C4-2B (cell line): ENCODE measurements at regions not wholly inside any gene's neighbourhood (a gene's known extent, or its start where the extent isn't known, plus 50 kb on each side); places are given as distances from the start of the nearest gene placed in this dataset.
"Not testable (repeated sequence)": the region's sequence is repeated elsewhere in the genome, so short reads cannot be mapped to it uniquely, and the experiment has no call there.

Experiments
- H3K27ac ChIP-seq: fragments of 450-650 bp; 2 replicates; pipeline ENCODE4 v1.5.1; 2017
- ZFX ChIP-seq: fragments of 450-650 bp; IDR thresholded peaks from 2 replicates; pipeline ENCODE4 v1.6.1; 2017
- TF ChIP-seq, protein P1 (sequence below): fragments of 450-650 bp; conservative IDR thresholded peaks from 2 replicates; pipeline ENCODE4 v1.5.1; 2017; ENCODE audit warnings: mild to moderate bottlenecking

DNA sequence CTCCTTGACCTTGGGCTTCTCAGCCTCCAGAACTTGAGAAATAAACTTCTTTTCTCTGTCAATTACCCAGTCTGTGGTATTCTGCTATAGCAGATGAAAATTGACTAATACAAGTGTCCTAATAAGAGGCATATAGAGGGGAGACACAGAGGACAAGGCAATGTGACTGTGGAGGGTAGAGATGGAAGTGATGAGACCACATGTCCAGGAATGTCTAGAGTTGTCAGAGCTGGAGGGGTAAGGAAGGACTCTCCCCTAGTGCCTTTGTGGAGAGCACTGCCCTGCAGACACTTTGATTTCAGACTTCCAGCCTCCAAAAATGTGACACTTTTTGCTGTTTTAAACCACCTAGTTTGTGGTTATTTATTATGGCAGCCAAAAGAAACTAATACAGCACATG is 74.4 kb downstream of the ACKR3 start:
- no peak for TF ChIP-seq ZFX
- TF ChIP-seq, protein P1, sequence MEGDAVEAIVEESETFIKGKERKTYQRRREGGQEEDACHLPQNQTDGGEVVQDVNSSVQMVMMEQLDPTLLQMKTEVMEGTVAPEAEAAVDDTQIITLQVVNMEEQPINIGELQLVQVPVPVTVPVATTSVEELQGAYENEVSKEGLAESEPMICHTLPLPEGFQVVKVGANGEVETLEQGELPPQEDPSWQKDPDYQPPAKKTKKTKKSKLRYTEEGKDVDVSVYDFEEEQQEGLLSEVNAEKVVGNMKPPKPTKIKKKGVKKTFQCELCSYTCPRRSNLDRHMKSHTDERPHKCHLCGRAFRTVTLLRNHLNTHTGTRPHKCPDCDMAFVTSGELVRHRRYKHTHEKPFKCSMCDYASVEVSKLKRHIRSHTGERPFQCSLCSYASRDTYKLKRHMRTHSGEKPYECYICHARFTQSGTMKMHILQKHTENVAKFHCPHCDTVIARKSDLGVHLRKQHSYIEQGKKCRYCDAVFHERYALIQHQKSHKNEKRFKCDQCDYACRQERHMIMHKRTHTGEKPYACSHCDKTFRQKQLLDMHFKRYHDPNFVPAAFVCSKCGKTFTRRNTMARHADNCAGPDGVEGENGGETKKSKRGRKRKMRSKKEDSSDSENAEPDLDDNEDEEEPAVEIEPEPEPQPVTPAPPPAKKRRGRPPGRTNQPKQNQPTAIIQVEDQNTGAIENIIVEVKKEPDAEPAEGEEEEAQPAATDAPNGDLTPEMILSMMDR, result no peak

DNA sequence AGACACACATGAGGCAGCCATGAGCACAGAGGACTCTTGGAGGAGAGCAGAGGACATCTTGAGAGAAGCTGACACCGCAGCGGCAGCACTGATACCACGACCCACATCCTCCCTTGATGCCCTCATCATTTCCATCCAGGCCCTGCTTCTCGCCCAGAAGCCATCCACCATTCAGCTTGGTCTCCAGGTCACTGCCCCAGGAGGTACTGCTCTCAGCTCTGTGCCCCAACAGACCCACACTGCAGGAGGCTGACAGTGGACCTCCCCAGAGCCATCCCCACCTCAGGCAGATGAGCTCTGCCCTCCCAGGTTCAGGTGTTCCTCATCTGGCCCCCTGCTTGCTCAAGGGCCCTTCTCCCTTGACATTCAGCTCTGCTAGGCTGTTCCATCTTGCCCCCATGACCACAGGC is 74.9 kb downstream of the ACKR3 start:
- TF ChIP-seq ZFX, result no peak
- TF ChIP-seq, protein P1, result no peak
- no peak overlapping the region for H3K27ac ChIP-seq

More for the DNA sequence above, 74.4 kb downstream of the ACKR3 start:
- no peak overlapping the region for H3K27ac ChIP-seq

DNA sequence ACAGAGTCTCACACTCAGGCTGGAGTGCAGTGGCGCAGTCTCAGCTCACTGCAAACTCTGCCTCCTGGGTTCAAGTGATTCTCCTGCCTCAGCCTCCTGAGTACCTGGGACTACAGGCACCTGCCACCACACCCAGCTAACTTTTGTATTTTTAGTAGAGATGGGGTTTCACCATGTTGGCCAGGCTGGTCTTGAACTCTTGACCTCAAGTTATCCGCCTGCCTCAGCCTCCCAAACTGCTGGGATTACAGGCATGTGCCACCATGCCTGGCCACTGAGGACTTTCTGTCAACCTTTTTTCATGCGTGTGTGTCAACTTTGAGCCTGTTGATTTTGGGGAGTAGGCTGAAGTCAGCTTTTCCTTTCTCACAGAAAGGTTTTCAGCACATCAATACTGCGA is 75.5 kb downstream of the ACKR3 start:
- not testable (repeated sequence) for H3K27ac ChIP-seq

DNA sequence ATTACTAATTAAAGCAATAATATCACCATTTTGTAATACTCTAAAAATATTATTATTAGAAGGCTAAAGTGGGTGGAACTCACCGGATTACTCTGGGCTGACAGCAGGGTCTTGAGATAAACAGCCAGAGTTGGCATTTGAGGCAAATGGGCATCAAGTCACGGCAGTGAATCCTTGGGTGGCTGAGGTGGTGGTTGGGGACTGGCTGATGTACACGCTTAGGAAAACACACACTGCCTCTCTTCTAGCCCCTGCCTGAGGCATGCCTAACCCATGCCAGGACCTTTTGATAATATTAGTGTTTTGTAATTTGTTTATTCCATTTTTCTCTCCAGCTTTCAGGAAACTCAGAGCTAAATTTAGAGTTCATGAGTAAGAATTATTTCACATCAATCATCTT is 76.8 kb downstream of the ACKR3 start:
- TF ChIP-seq, protein P1, result no peak
- TF ChIP-seq ZFX, result no peak
- H3K27ac ChIP-seq, result no peak overlapping the region

DNA sequence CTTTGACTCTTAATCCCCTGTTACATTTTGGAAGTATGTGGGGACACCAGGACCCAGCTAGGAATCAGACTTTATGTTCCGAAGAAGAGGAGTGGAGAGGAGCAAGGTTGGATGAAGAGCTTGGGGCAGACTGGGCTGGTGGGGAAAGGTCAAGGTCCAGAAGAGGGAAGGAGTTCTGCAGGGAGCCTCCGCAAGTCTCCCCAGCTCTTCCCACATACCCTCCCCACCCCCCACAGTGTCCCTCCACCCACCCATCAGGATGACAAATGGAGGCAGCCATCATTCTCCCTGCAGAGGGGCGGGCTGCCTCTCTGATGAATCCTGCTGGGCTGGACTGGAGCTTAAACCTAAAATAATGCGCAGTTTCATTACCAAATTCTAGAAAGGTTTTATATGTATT is 77.2 kb downstream of the ACKR3 start:
- TF ChIP-seq, protein P1, result no peak
- TF ChIP-seq ZFX, result no peak
- no peak overlapping the region for H3K27ac ChIP-seq

DNA sequence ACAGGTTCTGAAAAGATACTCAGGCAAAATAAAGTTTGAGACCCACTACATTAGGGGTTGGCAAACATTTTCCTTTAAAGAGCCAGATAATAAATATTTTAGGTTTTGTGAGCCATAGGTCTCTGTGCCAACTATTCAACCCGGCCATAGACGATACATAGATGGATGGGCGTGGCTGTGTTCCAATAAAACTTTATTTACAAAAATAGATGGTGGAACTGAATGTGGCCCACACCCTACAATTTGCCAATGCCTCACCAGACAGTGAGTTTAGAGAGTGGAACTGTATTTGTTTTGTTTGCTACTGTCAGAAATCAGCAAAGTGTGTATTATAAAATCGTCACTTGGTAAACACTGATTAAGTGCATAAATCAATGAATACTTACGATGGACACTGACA is 78.0 kb downstream of the ACKR3 start:
- TF ChIP-seq ZFX, result no peak
- TF ChIP-seq, protein P1, result no peak
- H3K27ac ChIP-seq, result no peak overlapping the region

DNA sequence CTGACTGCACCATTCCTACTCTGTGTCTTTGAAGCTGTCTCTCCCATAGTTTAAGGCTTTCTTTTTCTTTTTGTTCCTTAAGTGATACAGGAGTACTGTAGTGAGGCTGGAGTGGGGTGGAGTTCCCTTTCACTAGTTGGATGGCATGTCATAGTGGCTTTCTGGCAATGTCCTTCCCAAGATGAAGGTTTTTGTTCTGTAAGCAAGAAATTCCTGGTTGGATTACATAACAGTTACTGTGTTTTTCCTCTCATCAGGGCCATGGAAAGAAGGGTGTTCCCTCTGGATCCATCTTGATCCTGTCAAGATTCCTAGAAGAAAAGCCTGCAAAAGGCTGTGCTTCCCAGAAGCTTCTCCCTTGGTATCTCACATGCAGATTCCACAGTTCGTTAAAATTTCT is 84.2 kb downstream of the ACKR3 start:
- TF ChIP-seq, protein P1, result no peak
- TF ChIP-seq ZFX, result no peak
- no peak overlapping the region for H3K27ac ChIP-seq

DNA sequence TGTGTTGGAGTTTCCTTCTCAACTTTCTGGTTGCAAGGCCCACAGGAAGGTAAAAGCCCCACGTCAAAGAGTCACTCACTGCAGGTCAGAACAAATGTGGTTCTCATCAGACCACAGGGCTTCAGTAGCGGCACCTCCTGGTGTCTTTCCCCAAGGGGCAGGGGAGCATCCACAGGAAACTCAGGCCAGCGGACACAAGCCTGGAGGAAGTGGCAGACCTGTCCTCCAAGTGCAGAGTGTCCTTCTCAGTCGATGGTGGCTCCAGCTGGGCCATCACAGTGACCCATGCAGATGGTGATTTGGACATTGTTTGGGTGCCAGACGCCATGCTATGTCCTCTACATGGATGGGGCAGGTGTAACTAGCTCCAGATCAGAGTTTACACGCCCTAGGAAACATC is 84.9 kb downstream of the ACKR3 start:
- TF ChIP-seq, protein P1, result no peak
- TF ChIP-seq ZFX, result no peak
- H3K27ac ChIP-seq, result no peak overlapping the region
